VCaP (cell line): ENCODE measurements at regions not wholly inside any gene's neighbourhood (a gene's known extent, or its start where the extent isn't known, plus 50 kb on each side); places are given as distances from the start of the nearest gene placed in this dataset.

ENCODE experiments used
- H3K27ac ChIP-seq: fragments of 450-650 bp; 2 replicates; pipeline ENCODE4 v1.5.1; 2017
- TF ChIP-seq, protein P1 (sequence below): fragments of 450-650 bp; conservative IDR thresholded peaks from 2 replicates; pipeline ENCODE4 v1.5.1; 2017; ENCODE audit warnings: mild to moderate bottlenecking, moderate library complexity

DNA sequence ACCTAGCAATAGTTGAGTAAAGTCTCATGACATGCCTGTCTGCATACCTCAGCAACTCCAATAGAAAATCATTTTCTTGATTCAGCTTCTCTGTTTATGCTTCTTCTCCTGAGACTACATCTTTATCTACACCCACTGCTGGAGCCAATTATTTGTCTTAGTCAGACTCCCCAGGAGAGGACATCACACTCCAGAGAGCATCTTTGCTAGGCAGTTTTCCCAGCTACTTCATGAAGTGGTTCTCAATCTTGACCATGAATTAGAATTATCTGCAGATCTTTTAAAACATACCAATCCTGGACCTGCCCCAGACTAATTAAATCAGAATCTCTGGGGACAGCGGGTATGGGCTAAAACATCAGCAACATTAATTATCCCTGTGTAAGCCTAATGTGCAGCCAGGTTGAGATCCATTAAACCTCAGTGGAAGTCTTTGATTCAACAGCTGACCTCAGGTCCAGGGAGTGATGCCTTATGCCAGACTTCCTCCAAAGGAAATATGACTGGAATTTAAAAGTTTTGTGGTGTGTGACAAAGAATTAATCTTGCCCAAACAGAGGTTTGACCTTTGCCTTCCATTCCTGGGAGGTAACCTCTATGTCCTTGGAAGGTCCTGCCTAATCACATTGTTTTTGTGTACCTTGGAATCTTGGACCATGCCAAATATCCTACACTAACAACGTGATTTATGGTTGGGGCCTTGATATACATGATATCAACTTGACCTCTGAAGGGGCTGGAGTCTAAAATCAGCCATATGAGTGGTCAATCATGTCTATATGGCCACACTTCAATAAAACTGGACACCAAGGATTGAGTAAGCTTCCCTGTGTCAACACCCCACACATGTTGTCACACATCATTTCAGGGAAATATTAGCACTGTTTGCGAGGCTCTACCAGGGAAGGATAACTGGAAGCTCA is 99.3 kb upstream of the DNAJC10 start:
- no peak overlapping the region for H3K27ac ChIP-seq
- TF ChIP-seq, protein P1, sequence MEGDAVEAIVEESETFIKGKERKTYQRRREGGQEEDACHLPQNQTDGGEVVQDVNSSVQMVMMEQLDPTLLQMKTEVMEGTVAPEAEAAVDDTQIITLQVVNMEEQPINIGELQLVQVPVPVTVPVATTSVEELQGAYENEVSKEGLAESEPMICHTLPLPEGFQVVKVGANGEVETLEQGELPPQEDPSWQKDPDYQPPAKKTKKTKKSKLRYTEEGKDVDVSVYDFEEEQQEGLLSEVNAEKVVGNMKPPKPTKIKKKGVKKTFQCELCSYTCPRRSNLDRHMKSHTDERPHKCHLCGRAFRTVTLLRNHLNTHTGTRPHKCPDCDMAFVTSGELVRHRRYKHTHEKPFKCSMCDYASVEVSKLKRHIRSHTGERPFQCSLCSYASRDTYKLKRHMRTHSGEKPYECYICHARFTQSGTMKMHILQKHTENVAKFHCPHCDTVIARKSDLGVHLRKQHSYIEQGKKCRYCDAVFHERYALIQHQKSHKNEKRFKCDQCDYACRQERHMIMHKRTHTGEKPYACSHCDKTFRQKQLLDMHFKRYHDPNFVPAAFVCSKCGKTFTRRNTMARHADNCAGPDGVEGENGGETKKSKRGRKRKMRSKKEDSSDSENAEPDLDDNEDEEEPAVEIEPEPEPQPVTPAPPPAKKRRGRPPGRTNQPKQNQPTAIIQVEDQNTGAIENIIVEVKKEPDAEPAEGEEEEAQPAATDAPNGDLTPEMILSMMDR = no peak

DNA sequence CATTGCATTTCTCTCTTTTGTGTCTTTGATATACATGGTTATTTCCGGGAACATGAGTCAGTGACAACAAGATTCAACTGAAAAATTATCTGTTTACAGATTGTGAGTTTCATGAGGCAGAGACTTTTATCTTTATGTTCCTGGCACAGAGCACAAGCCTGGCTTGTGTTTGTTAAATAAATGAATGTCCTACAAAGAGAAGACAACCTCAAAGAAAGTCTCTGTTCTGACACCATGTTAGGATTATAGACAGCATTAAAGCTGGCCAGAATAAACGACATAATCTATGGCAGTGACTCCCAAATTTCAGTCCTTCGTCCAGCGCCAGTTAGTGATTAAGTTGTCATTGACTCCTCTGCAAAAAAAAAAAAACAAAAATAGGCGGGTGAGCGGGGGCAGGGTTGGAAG is 97.4 kb upstream of the DNAJC10 start:
- TF ChIP-seq, protein P1 = no peak
- H3K27ac ChIP-seq = 0 out of 2 replicates have a peak overlapping the region, but pooled peaks have one; percentile 10

DNA sequence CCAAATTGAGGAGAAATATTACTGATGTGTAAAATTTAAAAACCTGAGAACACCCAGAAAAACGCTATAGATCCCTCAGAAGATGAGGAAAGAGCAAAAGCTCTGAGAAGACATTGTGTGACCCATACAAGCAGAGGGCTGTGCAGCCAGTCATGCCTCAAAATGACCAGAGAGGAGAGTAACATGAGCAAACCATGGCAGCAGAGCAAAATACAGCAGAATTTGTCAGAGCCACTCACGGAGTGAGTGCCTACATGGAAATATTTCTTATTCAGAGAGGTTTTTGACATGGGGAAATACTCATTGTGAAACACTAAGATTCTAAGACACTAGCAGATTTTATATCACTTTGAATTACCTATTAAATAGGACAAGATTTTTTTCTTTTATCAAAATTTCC is 96.8 kb upstream of the DNAJC10 start:
- no peak overlapping the region for H3K27ac ChIP-seq
- TF ChIP-seq, protein P1 = no peak

DNA sequence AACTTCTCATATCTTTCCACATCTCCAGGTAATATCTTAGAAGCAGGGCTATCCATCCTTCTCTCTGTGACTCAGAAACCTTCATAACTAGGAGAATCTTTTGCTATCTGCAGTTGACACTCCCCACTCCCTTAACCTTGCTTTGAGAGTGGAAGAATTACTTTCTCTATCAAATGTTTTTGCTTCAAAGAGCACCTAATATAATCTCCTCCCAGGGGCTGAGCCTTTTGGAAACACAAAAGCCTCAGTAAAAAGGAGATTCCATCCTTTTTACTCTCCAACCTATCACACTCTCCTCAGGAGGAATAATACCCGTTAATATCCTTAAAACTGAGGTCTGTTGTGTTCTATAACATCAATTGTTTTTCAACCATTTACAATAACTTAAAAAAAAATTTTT is 94.9 kb upstream of the DNAJC10 start:
- TF ChIP-seq, protein P1 = no peak
- H3K27ac ChIP-seq = no peak overlapping the region

DNA sequence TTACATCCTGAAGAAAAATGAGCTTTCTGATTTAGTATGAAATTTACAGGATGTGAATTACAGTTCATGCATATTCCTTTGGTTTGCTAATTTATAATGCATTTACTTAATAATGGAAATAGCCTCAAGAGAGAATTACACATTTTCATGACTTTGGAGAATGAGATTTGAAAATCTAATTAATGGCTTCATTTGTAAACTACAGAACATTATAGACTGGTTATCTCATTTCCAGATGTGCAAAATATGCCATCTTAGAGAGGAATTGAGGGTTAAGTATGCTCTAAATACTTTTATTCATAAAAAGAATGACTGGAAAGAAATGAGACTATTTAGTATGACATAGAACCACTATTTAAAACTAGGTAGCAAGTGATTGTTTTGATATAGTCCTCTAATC is 94.2 kb upstream of the DNAJC10 start:
- H3K27ac ChIP-seq = no peak overlapping the region

DNA sequence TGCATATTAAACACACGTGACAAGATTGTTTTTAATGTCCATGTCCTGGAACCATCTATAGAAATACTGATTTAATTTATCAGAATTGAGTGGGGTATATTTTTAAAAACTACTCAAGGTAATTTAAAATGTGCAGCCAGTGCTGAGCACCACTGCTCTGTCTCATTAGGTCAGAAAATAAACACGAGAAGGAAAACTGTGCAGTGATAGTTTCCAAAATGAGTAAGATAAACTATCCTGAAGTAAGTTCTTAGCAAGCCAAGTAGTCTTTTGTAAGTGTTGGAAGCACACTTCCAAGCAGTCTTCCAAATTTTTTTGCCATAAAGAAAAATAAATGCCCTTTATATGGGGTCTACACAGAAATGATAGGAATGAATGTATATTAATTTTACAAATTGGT is 93.8 kb upstream of the DNAJC10 start:
- no peak overlapping the region for H3K27ac ChIP-seq
- TF ChIP-seq, protein P1 = no peak

More for the DNA sequence above, 94.2 kb upstream of the DNAJC10 start:
- TF ChIP-seq, protein P1 = no peak

DNA sequence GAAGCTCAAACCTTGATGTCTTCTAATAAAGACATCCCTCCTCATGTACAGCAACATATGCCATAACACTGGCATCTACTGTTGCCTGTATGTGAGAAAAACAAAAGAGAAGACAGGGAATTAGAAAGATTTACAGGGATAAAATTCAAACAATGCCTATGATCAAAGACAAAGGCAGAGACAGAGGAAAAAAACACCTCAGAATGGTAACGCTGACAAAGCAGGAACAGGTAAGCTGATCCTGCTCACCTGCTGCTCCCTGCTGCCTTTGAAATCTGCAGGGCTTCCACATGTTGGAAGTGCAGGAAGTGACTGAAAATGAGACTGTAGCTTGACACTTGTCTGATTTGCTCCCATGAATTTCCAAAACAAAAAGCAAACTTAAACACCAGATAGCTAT is 90.2 kb upstream of the DNAJC10 start:
- TF ChIP-seq, protein P1 = no peak

More for the DNA sequence above, 90.2 kb upstream of the DNAJC10 start:
- H3K27ac ChIP-seq = no peak overlapping the region
